Muscle layer of duodenum (tissue), 2 donors: ENCODE measurements at regions not wholly inside any gene's neighbourhood (a gene's known extent, or its start where the extent isn't known, plus 50 kb on each side); places are given as distances from the start of the nearest gene placed in this dataset.

Experiments used
- H3K27ac ChIP-seq: one replicate; pipeline ENCODE4 v1.7.0; 2013; ENCODE audit warnings: mild to moderate bottlenecking, low read length
- H3K27me3 ChIP-seq: one replicate; pipeline ENCODE4 v1.7.0; 2013; ENCODE audit warnings: low read depth, mild to moderate bottlenecking, control low read depth, low read length
- H3K36me3 ChIP-seq, 2 donors: one replicate each; pipeline ENCODE4 v1.7.0; 2013; ENCODE audit warnings: low read length in 2 of 2, control low read depth in 1 of 2, mild to moderate bottlenecking in 1 of 2; ENCODE audit not compliant: insufficient read depth in 2 of 2, control insufficient read depth in 1 of 2
- H3K4me1 ChIP-seq, 2 donors: one replicate each; pipeline ENCODE4 v1.7.0; 2013; ENCODE audit warnings: low read length in 2 of 2, mild to moderate bottlenecking in 2 of 2, control low read depth in 1 of 2, moderate library complexity in 1 of 2; ENCODE audit not compliant: insufficient read depth in 2 of 2, control insufficient read depth in 1 of 2
- H3K4me3 ChIP-seq, 2 donors: one replicate each; pipeline ENCODE4 v1.7.0; 2013; ENCODE audit warnings: low read length in 2 of 2, low read depth in 1 of 2, mild to moderate bottlenecking in 1 of 2
- H3K9me3 ChIP-seq, 2 donors: one replicate each; pipeline ENCODE4 v1.7.0; 2013; ENCODE audit warnings: low read length in 2 of 2, control low read depth in 1 of 2, mild to moderate bottlenecking in 1 of 2; ENCODE audit not compliant: control insufficient read depth in 1 of 2
- donor health status: healthy.

DNA sequence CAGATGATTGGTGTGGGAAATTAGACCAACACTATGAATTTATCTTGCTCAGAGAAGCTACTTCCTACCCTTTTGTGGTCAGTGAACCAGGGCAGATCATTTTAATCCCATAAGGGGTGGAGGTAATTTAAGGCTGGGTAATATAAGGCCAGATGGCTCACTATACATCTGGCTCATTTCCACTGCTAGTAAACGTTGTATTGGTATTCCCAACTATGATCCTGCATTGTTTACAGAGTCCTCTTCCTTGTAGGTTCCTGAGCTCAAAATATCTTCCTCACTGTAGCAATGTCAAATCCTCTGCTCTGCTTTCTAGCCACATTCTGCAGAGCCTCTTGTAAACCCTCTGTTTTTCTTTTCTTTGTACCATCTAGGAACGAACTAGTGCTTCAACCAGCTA, 93.0 kb upstream of the MGAT4C start:
- no peak overlapping the region for H3K4me3 ChIP-seq
- H3K27ac ChIP-seq, result no peak overlapping the region
- no peaks in the 10 kb centered on the region for H3K27me3 ChIP-seq
- no peaks in the 10 kb centered on the region for H3K9me3 ChIP-seq
- no peaks in the 10 kb centered on the region for H3K4me1 ChIP-seq
- no peaks in the 10 kb centered on the region for H3K36me3 ChIP-seq

DNA sequence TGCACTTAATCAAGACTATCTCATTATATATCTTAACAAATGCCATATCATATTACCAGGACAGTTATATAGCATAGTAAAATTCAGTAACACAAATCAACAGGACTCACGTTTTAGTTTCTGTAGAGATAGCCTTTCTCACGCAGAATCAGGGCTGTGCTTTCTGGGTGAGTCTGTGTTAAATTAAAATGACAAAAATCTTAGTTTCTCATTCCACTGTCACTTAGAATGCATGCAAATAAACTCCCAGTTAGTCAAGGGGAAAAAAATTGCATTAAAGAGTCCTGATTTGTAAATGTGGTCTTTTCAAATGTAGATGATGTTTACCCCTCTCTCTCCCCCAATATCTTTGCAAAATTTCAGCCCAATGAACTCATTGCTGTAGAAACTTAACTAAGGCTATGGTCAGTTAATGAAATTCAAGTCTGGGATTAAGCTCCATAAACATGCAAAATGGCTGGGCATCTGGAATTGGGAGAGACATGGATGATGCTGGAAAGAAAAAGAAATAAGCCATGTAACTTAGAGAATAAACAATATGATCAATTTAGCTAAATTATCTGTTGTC, 77.8 kb upstream of the MGAT4C start:
- Histone ChIP-seq H3K27me3 (no peaks in the 10 kb centered on the region), H3K36me3 (no peaks in the 10 kb centered on the region), H3K9me3 (no peaks in the 10 kb centered on the region), H3K4me1 (no peaks in the 10 kb centered on the region), H3K4me3 (no peak overlapping the region), H3K27ac (no peak overlapping the region)

DNA sequence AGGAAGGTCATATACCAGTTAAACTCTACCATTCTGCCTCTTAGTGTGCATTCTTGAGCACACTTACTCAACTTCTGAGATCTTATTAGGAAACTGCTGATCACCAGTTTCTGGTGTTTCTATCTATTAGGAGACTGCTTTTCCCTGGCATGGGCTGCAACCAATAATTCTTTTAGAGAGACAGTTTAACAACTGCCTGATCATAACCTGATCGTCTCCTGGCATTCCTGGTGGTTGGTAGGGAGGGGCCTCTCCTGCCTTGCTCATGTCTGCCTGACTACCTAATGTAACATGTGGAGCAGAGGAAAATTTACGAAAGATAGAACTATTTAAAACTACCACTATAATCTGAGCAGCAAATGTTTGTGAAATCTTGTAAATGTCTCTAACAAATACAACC, 75.3 kb upstream of the MGAT4C start:
- Histone ChIP-seq H3K27ac (no peak overlapping the region), H3K4me1 (no peaks in the 10 kb centered on the region), H3K27me3 (no peaks in the 10 kb centered on the region), H3K9me3 (no peaks in the 10 kb centered on the region), H3K36me3 (no peaks in the 10 kb centered on the region), H3K4me3 (no peak overlapping the region)

DNA sequence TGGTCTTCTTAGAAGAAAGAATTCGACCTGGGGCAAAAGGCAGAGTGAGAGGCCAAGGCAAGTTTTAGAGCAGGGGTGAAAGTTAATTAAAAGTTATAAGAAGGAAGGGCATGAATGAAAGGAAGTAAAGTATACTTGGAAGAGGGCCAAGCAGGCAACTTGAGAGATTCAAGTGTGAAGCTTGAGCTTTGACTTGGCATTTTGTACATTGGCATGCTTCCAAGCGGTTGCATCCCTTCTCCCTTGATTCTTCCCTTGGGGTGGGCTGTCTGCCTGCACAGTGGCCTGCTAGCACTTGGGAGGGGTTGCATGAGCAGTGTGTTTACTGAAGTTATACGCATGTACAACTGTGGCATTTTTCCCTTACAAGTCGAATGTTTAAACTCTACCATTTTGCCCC, 74.8 kb upstream of the MGAT4C start:
- no peaks in the 10 kb centered on the region for H3K27me3 ChIP-seq
- H3K9me3 ChIP-seq, result no peaks in the 10 kb centered on the region
- no peak overlapping the region for H3K27ac ChIP-seq
- H3K36me3 ChIP-seq, result no peaks in the 10 kb centered on the region
- H3K4me1 ChIP-seq, result no peaks in the 10 kb centered on the region
- H3K4me3 ChIP-seq, result no peak overlapping the region

DNA sequence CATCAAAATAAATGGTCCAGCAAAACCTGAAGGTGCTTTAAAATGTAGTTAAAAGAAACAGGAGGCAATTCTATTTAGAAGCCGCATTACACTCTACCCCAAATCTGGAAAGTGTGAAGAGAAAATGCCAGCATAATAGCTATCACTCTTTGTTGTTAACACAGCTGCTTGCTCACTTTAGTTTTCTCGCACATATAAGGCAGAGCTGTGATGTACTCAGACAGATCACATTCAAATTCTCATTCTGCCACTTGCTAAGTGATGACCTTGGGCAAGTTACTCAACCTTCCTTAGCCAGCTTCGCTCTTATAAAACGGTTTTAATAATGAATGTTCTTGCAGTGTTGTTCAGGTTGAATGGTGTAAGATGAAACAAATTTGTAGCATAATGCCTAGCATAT, 56.0 kb upstream of the MGAT4C start:
- Histone ChIP-seq H3K27me3 (no peaks in the 10 kb centered on the region), H3K9me3 (no peaks in the 10 kb centered on the region), H3K27ac (no peak overlapping the region), H3K4me3 (no peak overlapping the region), H3K36me3 (no peaks in the 10 kb centered on the region), H3K4me1 (no peaks in the 10 kb centered on the region)
